Esophagus squamous epithelium (tissue), 5 donors: ENCODE measurements at regions not wholly inside any gene's neighbourhood (a gene's known extent, or its start where the extent isn't known, plus 50 kb on each side); places are given as distances from the start of the nearest gene placed in this dataset.

Source experiments
- DNase-seq: peaks from one replicate; lab custom pipeline; 2025; lab: John Stamatoyannopoulos, UW
- H3K27ac ChIP-seq, 4 donors: fragments of 200-600 bp; sonication (generic); one replicate each; pipeline ENCODE4 v1.5.1; 2016 to 2019; ENCODE audit warnings: mild to moderate bottlenecking in 1 of 4
- H3K27me3 ChIP-seq, 4 donors: fragments of 200-600 bp; sonication (generic); 1 replicate in 3 of 4; 2 replicates in 1 of 4; pipeline versions ENCODE4 v1.5.1 to v1.6.0; 2017 to 2021; ENCODE audit warnings: antibody characterized with exemption in 1 of 4
- H3K36me3 ChIP-seq, 3 donors: fragments of 200-600 bp; sonication (generic); one replicate each; pipeline ENCODE4 v1.5.1; 2016 to 2019
- H3K4me1 ChIP-seq, 3 donors: fragments of 200-600 bp; sonication (generic); one replicate each; pipeline ENCODE4 v1.5.1; 2017 to 2019
- H3K4me3 ChIP-seq, 4 donors: fragments of 200-600 bp; sonication (generic); 1 replicate in 3 of 4; 2 replicates in 1 of 4; pipeline ENCODE4 v1.5.1; 2016 to 2019; ENCODE audit warnings: mild to moderate bottlenecking in 2 of 4, moderate library complexity in 1 of 4
- H3K9me3 ChIP-seq, 3 donors: fragments of 200-600 bp; sonication (generic); one replicate each; pipeline ENCODE4 v1.5.1; 2016 to 2019
- POLR2A ChIP-seq, 4 donors: fragments of 450-650 bp; IDR thresholded peaks; one replicate each; pipeline ENCODE4 v1.6.1; 2017; ENCODE audit warnings: antibody characterized with exemption in 4 of 4, mild to moderate bottlenecking in 4 of 4, moderate library complexity in 3 of 4
- WGBS, 2 donors: methylation state at CpG; one replicate each; pipeline ENCODE4 v1.1.5; 2018; 5-methylcytosine and 5-hydroxymethylcytosine counted together
- intact Hi-C: fragments of 100-400 bp; cut with DNase I; formaldehyde crosslinking; loops from one replicate; pipeline ENCODE4 v1.15.0; 2022
- TF ChIP-seq, protein P1 (sequence below), 6 experiments: fragments of 450-650 bp in 4 of 6; fragments of 200-600 bp in 2 of 6; sonication (generic) in 2 of 6; IDR thresholded peaks; one replicate each; pipeline ENCODE4 v1.5.1; 2016 to 2019; ENCODE audit warnings: antibody characterized with exemption in 6 of 6, mild to moderate bottlenecking in 4 of 6, moderate library complexity in 4 of 6
- donor health status: DM: yes; HTN: yes; CAD: no.

DNA sequence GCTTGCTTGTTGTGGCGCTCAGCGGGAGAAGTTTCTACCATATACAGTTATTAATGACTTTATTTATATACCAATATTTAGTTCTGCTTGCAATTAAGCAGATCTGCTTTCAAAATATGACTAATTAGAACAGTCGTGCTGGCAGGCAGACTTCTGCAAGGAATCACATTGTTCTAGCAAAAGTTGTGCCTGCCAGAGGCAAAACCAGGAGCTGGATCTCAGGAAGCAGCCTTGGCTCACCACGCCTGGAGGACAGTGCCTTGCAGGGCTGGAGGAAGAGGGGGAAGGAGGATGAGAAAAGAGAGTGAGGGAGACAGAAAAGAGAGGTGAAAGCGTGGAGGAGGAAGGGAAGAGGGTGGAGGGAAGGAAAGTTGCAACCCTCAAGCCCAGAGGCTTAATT is 160.3 kb downstream of the NUP210 start:
- no peak for DNase-seq
- no peaks in the 10 kb centered on the region for H3K36me3 ChIP-seq
- H3K27me3 ChIP-seq = peaks cover 0 to 20% (median 0%) of the 10 kb centered on the region in 4 donors
- no peaks in the 10 kb centered on the region for H3K9me3 ChIP-seq
- peaks cover 0 to 13% (median 0%) of the 10 kb centered on the region in 3 donors for H3K4me1 ChIP-seq
- no peak overlapping the region for H3K27ac ChIP-seq
- 40 to 48% methylated on average over 5 of the region's 5 CpGs for WGBS, 2 donors
- H3K4me3 ChIP-seq = no peak overlapping the region
- intact Hi-C loops = no loop called here
- TF ChIP-seq, protein P1, sequence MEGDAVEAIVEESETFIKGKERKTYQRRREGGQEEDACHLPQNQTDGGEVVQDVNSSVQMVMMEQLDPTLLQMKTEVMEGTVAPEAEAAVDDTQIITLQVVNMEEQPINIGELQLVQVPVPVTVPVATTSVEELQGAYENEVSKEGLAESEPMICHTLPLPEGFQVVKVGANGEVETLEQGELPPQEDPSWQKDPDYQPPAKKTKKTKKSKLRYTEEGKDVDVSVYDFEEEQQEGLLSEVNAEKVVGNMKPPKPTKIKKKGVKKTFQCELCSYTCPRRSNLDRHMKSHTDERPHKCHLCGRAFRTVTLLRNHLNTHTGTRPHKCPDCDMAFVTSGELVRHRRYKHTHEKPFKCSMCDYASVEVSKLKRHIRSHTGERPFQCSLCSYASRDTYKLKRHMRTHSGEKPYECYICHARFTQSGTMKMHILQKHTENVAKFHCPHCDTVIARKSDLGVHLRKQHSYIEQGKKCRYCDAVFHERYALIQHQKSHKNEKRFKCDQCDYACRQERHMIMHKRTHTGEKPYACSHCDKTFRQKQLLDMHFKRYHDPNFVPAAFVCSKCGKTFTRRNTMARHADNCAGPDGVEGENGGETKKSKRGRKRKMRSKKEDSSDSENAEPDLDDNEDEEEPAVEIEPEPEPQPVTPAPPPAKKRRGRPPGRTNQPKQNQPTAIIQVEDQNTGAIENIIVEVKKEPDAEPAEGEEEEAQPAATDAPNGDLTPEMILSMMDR (IDR thresholded peaks at IDR 0.05) = no peak
- no peak for TF ChIP-seq POLR2A (IDR thresholded peaks at IDR 0.05)

DNA sequence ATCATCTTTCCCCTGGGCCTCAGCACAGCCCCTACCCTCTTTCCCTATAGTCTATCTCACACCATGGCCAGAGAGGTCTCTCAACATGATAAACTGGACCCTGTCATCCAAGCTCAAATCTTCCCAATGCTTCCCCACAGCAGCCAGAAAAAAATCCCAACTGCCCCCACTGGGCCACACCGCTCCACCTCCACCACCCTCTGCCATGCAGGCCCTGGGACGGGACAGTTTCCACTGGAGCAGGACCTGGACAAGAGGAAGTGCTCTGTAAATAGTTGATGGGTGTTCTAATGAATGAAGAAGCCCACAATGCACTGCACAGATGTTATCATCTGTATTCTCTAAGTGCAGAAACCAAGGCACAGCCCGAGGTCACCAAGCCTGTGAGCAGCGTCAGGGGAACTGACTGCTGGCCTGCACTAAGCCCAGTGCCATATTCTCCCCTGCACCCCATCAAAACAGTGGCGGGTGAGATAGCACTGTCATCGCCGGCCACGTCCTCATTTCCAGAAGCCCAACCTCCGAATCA is 161.1 kb downstream of the NUP210 start:
- Histone ChIP-seq H3K36me3 (no peaks in the 10 kb centered on the region), H3K27me3 (peaks cover 0 to 27% (median 0%) of the 10 kb centered on the region in 4 donors), H3K27ac (no peak overlapping the region), H3K4me3 (no peak overlapping the region), H3K9me3 (no peaks in the 10 kb centered on the region), H3K4me1 (peaks cover 0 to 6% (median 0%) of the 10 kb centered on the region in 3 donors)
- intact Hi-C loops = no loop called here
- TF ChIP-seq, protein P1 (IDR thresholded peaks at IDR 0.05) = no peak
- TF ChIP-seq POLR2A (IDR thresholded peaks at IDR 0.05) = no peak
- no peak for DNase-seq
- WGBS, 2 donors = 73 to 80% methylated on average over 6 to 8 of the region's 9 CpGs

DNA sequence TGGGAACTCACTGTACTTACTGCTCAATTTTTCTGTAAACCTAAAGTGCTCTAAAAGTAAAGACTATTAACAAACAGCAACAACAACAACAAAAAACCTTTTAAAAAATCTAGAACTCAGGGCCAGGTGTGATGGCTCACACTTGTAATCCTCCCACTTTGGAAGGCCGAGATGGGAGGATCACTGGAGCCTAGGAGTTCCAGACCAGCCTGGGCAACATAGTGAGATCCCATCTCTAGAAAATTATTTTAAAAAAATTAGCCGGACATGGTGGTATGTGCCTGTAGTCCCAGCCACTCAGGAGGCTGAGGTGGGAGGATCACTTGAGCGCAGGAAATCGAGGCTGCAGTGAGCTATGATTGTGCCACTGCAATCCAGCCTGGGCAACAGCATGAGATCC is 161.8 kb downstream of the NUP210 start:
- no peak for TF ChIP-seq POLR2A (IDR thresholded peaks at IDR 0.05)
- TF ChIP-seq, protein P1 (IDR thresholded peaks at IDR 0.05) = no peak
- intact Hi-C loops = no loop called here
- Histone ChIP-seq H3K4me3 (no peak overlapping the region), H3K36me3 (no peaks in the 10 kb centered on the region), H3K27me3 (peaks cover 0 to 28% (median 0%) of the 10 kb centered on the region in 4 donors), H3K4me1 (no peaks in the 10 kb centered on the region), H3K9me3 (no peaks in the 10 kb centered on the region), H3K27ac (no peak overlapping the region)
- DNase-seq = no peak
- WGBS, 2 donors = 70 to 79% methylated on average over 4 of the region's 4 CpGs

DNA sequence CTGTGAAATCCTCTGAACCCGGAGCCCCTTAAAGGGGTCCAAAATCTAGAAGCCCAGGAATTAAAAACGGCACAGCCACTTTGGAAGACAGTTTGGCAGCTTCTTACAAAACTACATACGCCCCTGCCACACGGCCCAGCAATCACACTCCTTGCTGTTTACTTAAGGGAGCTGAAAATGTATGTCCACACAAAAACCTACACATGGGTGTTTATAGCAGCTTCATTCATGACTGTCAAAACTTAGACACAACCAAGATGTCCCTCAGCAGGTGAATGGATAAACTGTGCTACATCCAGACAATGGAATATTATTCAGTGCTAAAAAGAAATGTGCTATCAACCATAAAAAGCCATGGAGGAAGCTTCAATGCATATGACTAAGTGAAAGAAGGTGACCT is 162.5 kb downstream of the NUP210 start:
- intact Hi-C loops = no loop called here
- no peaks in the 10 kb centered on the region for H3K9me3 ChIP-seq
- no peaks in the 10 kb centered on the region for H3K36me3 ChIP-seq
- 47 to 48% methylated on average over 2 to 3 of the region's 4 CpGs for WGBS, 2 donors
- TF ChIP-seq, protein P1 (IDR thresholded peaks at IDR 0.05) = no peak
- TF ChIP-seq POLR2A (IDR thresholded peaks at IDR 0.05) = no peak
- no peak overlapping the region for H3K4me3 ChIP-seq
- DNase-seq = no peak
- H3K4me1 ChIP-seq = no peaks in the 10 kb centered on the region
- H3K27me3 ChIP-seq = peaks cover 0 to 28% (median 0%) of the 10 kb centered on the region in 4 donors
- H3K27ac ChIP-seq = no peak overlapping the region

DNA sequence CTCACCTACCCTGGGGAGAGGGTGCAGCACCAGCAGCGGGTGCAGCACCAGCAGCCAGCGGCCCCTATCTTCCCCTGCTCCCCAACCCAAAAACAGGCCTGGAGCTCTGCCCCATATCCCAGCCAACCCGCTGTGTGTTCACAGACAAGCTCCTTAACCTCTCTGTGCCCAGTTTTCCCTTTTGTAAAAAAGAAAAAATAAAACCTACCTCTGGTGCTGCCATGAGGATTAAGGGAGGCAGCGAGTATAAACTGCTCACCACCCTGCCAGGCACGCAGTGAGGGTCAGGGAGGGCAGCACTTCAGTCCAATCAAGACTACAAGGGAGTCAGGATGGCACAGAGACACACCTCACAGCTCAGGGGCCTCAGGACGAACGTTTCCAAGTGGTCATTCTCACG is 163.3 kb downstream of the NUP210 start:
- TF ChIP-seq, protein P1 (IDR thresholded peaks at IDR 0.05) = no peak
- no peak for TF ChIP-seq POLR2A (IDR thresholded peaks at IDR 0.05)
- H3K4me1 ChIP-seq = no peaks in the 10 kb centered on the region
- no peak for DNase-seq
- intact Hi-C loops = no loop called here
- no peaks in the 10 kb centered on the region for H3K9me3 ChIP-seq
- H3K27me3 ChIP-seq = peaks cover 0 to 28% (median 0%) of the 10 kb centered on the region in 4 donors
- no peak overlapping the region for H3K4me3 ChIP-seq
- H3K36me3 ChIP-seq = no peaks in the 10 kb centered on the region
- H3K27ac ChIP-seq = no peak overlapping the region
- WGBS, 2 donors = 52 to 86% methylated on average over 4 to 6 of the region's 8 CpGs
